HEK293 (cell line): ENCODE measurements at regions not wholly inside any gene's neighbourhood (a gene's known extent, or its start where the extent isn't known, plus 50 kb on each side); places are given as distances from the start of the nearest gene placed in this dataset.

Experiments used
- CTCF ChIA-PET: fragments of 350-600 bp; formaldehyde crosslinking; extraction: SDS; loops from one replicate; lab custom pipeline; 2021; ENCODE audit warnings: antibody characterized with exemption; lab: Yijun Ruan, JAX
- POLR2A ChIA-PET: fragments of 300-600 bp; formaldehyde crosslinking; extraction: SDS; loops from one replicate; lab custom pipeline; 2020; ENCODE audit warnings: antibody characterized with exemption, inconsistent platforms; lab: Yijun Ruan, JAX
- H3K27ac ChIP-seq: fragments of 200-500 bp; sonication (Bioruptor generic); 2 replicates; pipeline ENCODE4 v1.5.1; 2014; ENCODE audit warnings: low read depth, low read length, control low read depth, inconsistent platforms; ENCODE audit errors: extremely low read depth
- H3K36me3 ChIP-seq, 2 experiments: fragments of 200-500 bp in 1 of 2; sonication (Bioruptor generic) in 1 of 2; 1 replicate in 1 of 2; 2 replicates in 1 of 2; pipeline ENCODE4 v1.5.1; 2014 to 2017; ENCODE audit warnings: inconsistent platforms in 2 of 2, low read length in 2 of 2; ENCODE audit not compliant: control insufficient read depth in 2 of 2, insufficient read depth in 1 of 2
- H3K4me1 ChIP-seq: fragments of 200-500 bp; sonication (Bioruptor generic); 2 replicates; pipeline ENCODE4 v1.5.1; 2014; ENCODE audit warnings: mild to moderate bottlenecking, low read length, inconsistent platforms; ENCODE audit not compliant: control insufficient read depth, insufficient read depth
- H3K4me3 ChIP-seq: 2 replicates; pipeline ENCODE4 v1.5.1; 2011; ENCODE audit warnings: low read depth, mild to moderate bottlenecking, control low read depth, low read length, moderate library complexity
- H3K9me3 ChIP-seq: fragments of 200-500 bp; sonication (Bioruptor generic); 2 replicates; pipeline ENCODE4 v1.5.1; 2014; ENCODE audit warnings: low read depth, low read length, inconsistent platforms; ENCODE audit not compliant: control insufficient read depth, insufficient read depth
- EGR2 ChIP-seq: fragments of 450-650 bp; formaldehyde crosslinking; IDR thresholded peaks from 2 replicates; pipeline ENCODE4 v1.5.1; 2016; ENCODE audit warnings: low read depth, missing biosample characterization, missing genetic modification characterization
- IKZF3 ChIP-seq: fragments of 450-650 bp; IDR thresholded peaks from 2 replicates; pipeline ENCODE4 v1.5.0; 2018; ENCODE audit warnings: missing biosample characterization, mild to moderate bottlenecking, missing genetic modification characterization, moderate library complexity
- MYNN ChIP-seq: fragments of 450-650 bp; formaldehyde crosslinking; IDR thresholded peaks from 2 replicates; pipeline ENCODE4 v1.5.1; 2016; ENCODE audit warnings: missing biosample characterization, missing genetic modification characterization, borderline replicate concordance
- OVOL3 ChIP-seq: fragments of 450-650 bp; formaldehyde crosslinking; IDR thresholded peaks from 2 replicates; pipeline ENCODE4 v1.5.1; 2016; ENCODE audit warnings: missing biosample characterization, missing genetic modification characterization
- PATZ1 ChIP-seq: fragments of 450-650 bp; formaldehyde crosslinking; IDR thresholded peaks from 2 replicates; pipeline ENCODE4 v1.5.1; 2016; ENCODE audit warnings: missing biosample characterization, missing genetic modification characterization
- PRDM6 ChIP-seq: fragments of 450-650 bp; formaldehyde crosslinking; IDR thresholded peaks from 2 replicates; pipeline ENCODE4 v1.5.1; 2017; ENCODE audit warnings: missing biosample characterization, missing genetic modification characterization
- REPIN1 ChIP-seq: fragments of 450-650 bp; formaldehyde crosslinking; IDR thresholded peaks from 2 replicates; pipeline ENCODE4 v1.5.1; 2017; ENCODE audit warnings: missing biosample characterization, missing genetic modification characterization, low read depth
- ZNF132 ChIP-seq: fragments of 450-650 bp; formaldehyde crosslinking; IDR thresholded peaks from 2 replicates; pipeline ENCODE4 v1.5.1; 2017; ENCODE audit warnings: missing biosample characterization, missing genetic modification characterization, borderline replicate concordance
- ZNF133 ChIP-seq: fragments of 450-650 bp; formaldehyde crosslinking; IDR thresholded peaks from 2 replicates; pipeline ENCODE4 v1.5.1; 2016; ENCODE audit warnings: missing biosample characterization, missing genetic modification characterization
- ZNF175 ChIP-seq: fragments of 450-650 bp; formaldehyde crosslinking; IDR thresholded peaks from 2 replicates; pipeline ENCODE4 v1.5.1; 2016; ENCODE audit warnings: missing biosample characterization, missing genetic modification characterization
- ZNF211 ChIP-seq: fragments of 450-650 bp; formaldehyde crosslinking; IDR thresholded peaks from 2 replicates; pipeline ENCODE4 v1.5.1; 2016; ENCODE audit warnings: low read depth, missing biosample characterization, missing genetic modification characterization
- ZNF23 ChIP-seq: fragments of 450-650 bp; formaldehyde crosslinking; IDR thresholded peaks from 2 replicates; pipeline ENCODE4 v1.5.1; 2016; ENCODE audit warnings: missing biosample characterization, missing genetic modification characterization, borderline replicate concordance
- ZNF24 ChIP-seq: fragments of 450-650 bp; formaldehyde crosslinking; IDR thresholded peaks from 2 replicates; pipeline ENCODE4 v1.5.1; 2016; ENCODE audit warnings: missing biosample characterization, missing genetic modification characterization
- ZNF324 ChIP-seq: fragments of 450-650 bp; formaldehyde crosslinking; IDR thresholded peaks from 2 replicates; pipeline ENCODE4 v1.5.1; 2016; ENCODE audit warnings: missing biosample characterization, missing genetic modification characterization
- ZNF350 ChIP-seq: fragments of 450-650 bp; formaldehyde crosslinking; IDR thresholded peaks from 2 replicates; pipeline ENCODE4 v1.5.0; 2017; ENCODE audit warnings: missing biosample characterization, mild to moderate bottlenecking, missing genetic modification characterization
- ZNF362 ChIP-seq: fragments of 450-650 bp; formaldehyde crosslinking; IDR thresholded peaks from 2 replicates; pipeline ENCODE4 v1.5.1; 2016; ENCODE audit warnings: missing biosample characterization, missing genetic modification characterization
- ZNF561 ChIP-seq: fragments of 450-650 bp; IDR thresholded peaks from 2 replicates; pipeline ENCODE4 v1.5.1; 2018; ENCODE audit warnings: missing biosample characterization, missing genetic modification characterization, borderline replicate concordance
- ZNF626 ChIP-seq: fragments of 450-650 bp; sonication (Bioruptor Pico); formaldehyde crosslinking; IDR thresholded peaks from 2 replicates; pipeline ENCODE4 v1.5.1; 2018; ENCODE audit warnings: missing biosample characterization, missing genetic modification characterization, inconsistent platforms
- ZNF704 ChIP-seq: fragments of 450-650 bp; formaldehyde crosslinking; IDR thresholded peaks from 2 replicates; pipeline ENCODE4 v1.5.1; 2016; ENCODE audit warnings: missing biosample characterization, missing genetic modification characterization
- ZNF791 ChIP-seq: fragments of 450-650 bp; formaldehyde crosslinking; IDR thresholded peaks from 2 replicates; pipeline ENCODE4 v1.5.1; 2016; ENCODE audit warnings: missing biosample characterization, missing genetic modification characterization
- ZNF830 ChIP-seq: fragments of 450-650 bp; IDR thresholded peaks from 2 replicates; pipeline ENCODE4 v1.5.0; 2018; ENCODE audit warnings: missing biosample characterization, missing genetic modification characterization, low read depth, mild to moderate bottlenecking, moderate library complexity
- TF ChIP-seq, protein P1 (sequence below): fragments of 450-650 bp; formaldehyde crosslinking; IDR thresholded peaks from 2 replicates; pipeline ENCODE4 v1.5.1; 2016; ENCODE audit warnings: missing biosample characterization, missing genetic modification characterization
- TF ChIP-seq, protein P2 (sequence below): fragments of 450-650 bp; formaldehyde crosslinking; IDR thresholded peaks from 2 replicates; pipeline ENCODE4 v1.5.1; 2016; ENCODE audit warnings: missing biosample characterization, missing genetic modification characterization
- TF ChIP-seq, protein P3 (sequence below): fragments of 450-650 bp; formaldehyde crosslinking; IDR thresholded peaks from 2 replicates; pipeline ENCODE4 v1.5.1; 2016; ENCODE audit warnings: missing biosample characterization, missing genetic modification characterization

DNA sequence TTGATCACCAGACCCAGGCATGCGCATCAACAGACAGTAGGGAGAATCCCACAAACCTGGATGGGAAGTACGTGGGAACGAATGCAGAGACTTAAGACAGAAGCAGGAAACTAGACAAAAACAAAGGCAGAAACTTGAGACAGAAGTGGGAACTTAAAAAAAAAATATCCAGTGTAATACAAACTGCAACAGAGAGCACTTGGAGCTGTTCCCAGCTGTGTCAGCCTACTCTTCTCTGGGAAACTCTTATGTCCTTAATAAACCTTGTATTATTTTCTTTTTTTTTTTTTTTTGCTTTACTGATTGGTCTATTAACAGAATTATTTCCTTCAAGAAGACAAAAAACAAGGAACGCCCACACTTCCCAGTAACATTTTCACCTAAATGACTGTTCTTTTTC is 1818.1 kb upstream of the RAG2 start:
- no peaks in the 10 kb centered on the region for H3K4me1 ChIP-seq
- no peak overlapping the region for H3K4me3 ChIP-seq
- POLR2A ChIA-PET = no interaction called here
- no peak for TF ChIP-seq ZNF561 (tag by site-specific recombination)
- no peak for TF ChIP-seq ZNF324
- no peak for TF ChIP-seq MYNN
- no peak for TF ChIP-seq ZNF362 (tag by site-specific recombination)
- TF ChIP-seq EGR2 (tag by site-specific recombination) = no peak
- no peak for TF ChIP-seq ZNF350 (tag by site-specific recombination)
- no peak for TF ChIP-seq PATZ1 (tag by site-specific recombination)
- TF ChIP-seq ZNF24 (tag by site-specific recombination) = no peak
- no peak for TF ChIP-seq IKZF3
- no peak for TF ChIP-seq ZNF791 (tag by site-specific recombination)
- no peak for TF ChIP-seq ZNF830 (tag by site-specific recombination)
- TF ChIP-seq ZNF704 (tag by site-specific recombination) = no peak
- TF ChIP-seq ZNF133 (tag by site-specific recombination) = no peak
- TF ChIP-seq ZNF23 (tag by site-specific recombination) = no peak
- TF ChIP-seq, protein P1, sequence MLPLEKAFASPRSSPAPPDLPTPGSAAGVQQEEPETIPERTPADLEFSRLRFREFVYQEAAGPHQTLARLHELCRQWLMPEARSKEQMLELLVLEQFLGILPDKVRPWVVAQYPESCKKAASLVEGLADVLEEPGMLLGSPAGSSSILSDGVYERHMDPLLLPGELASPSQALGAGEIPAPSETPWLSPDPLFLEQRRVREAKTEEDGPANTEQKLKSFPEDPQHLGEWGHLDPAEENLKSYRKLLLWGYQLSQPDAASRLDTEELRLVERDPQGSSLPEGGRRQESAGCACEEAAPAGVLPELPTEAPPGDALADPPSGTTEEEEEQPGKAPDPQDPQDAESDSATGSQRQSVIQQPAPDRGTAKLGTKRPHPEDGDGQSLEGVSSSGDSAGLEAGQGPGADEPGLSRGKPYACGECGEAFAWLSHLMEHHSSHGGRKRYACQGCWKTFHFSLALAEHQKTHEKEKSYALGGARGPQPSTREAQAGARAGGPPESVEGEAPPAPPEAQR (tag by site-specific recombination) = no peak
- H3K36me3 ChIP-seq = no peaks in the 10 kb centered on the region
- CTCF ChIA-PET = no interaction called here
- no peaks in the 10 kb centered on the region for H3K9me3 ChIP-seq
- no peak overlapping the region for H3K27ac ChIP-seq

- Histone ChIP-seq H3K4me3 (no peak overlapping the region), H3K4me1 (no peaks in the 10 kb centered on the region), H3K9me3 (no peaks in the 10 kb centered on the region), H3K27ac (no peak overlapping the region)
- CTCF ChIA-PET = interaction anchor here (0.7 to 1.1 kb wide), 2 partner anchors 16 to 72 kb away, joined by 4 read pairs; no protein-coding TSS in a partner anchor
- TF ChIP-seq ZNF175 (tag by site-specific recombination) = no peak
- no peak for TF ChIP-seq ZNF626
- TF ChIP-seq, protein P2, sequence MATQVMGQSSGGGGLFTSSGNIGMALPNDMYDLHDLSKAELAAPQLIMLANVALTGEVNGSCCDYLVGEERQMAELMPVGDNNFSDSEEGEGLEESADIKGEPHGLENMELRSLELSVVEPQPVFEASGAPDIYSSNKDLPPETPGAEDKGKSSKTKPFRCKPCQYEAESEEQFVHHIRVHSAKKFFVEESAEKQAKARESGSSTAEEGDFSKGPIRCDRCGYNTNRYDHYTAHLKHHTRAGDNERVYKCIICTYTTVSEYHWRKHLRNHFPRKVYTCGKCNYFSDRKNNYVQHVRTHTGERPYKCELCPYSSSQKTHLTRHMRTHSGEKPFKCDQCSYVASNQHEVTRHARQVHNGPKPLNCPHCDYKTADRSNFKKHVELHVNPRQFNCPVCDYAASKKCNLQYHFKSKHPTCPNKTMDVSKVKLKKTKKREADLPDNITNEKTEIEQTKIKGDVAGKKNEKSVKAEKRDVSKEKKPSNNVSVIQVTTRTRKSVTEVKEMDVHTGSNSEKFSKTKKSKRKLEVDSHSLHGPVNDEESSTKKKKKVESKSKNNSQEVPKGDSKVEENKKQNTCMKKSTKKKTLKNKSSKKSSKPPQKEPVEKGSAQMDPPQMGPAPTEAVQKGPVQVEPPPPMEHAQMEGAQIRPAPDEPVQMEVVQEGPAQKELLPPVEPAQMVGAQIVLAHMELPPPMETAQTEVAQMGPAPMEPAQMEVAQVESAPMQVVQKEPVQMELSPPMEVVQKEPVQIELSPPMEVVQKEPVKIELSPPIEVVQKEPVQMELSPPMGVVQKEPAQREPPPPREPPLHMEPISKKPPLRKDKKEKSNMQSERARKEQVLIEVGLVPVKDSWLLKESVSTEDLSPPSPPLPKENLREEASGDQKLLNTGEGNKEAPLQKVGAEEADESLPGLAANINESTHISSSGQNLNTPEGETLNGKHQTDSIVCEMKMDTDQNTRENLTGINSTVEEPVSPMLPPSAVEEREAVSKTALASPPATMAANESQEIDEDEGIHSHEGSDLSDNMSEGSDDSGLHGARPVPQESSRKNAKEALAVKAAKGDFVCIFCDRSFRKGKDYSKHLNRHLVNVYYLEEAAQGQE = no peak
- TF ChIP-seq, protein P3, sequence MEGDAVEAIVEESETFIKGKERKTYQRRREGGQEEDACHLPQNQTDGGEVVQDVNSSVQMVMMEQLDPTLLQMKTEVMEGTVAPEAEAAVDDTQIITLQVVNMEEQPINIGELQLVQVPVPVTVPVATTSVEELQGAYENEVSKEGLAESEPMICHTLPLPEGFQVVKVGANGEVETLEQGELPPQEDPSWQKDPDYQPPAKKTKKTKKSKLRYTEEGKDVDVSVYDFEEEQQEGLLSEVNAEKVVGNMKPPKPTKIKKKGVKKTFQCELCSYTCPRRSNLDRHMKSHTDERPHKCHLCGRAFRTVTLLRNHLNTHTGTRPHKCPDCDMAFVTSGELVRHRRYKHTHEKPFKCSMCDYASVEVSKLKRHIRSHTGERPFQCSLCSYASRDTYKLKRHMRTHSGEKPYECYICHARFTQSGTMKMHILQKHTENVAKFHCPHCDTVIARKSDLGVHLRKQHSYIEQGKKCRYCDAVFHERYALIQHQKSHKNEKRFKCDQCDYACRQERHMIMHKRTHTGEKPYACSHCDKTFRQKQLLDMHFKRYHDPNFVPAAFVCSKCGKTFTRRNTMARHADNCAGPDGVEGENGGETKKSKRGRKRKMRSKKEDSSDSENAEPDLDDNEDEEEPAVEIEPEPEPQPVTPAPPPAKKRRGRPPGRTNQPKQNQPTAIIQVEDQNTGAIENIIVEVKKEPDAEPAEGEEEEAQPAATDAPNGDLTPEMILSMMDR (tag by site-specific recombination) = no peak
- TF ChIP-seq OVOL3 (tag by site-specific recombination) = no peak
- TF ChIP-seq ZNF132 (tag by site-specific recombination) = no peak
- no peak for TF ChIP-seq PRDM6
- TF ChIP-seq REPIN1 (tag by site-specific recombination) = no peak
- no peak for TF ChIP-seq ZNF211 (tag by site-specific recombination)
- TF ChIP-seq, all 188 proteins: peak for 0
- H3K36me3 ChIP-seq = no peaks in the 10 kb centered on the region
- POLR2A ChIA-PET = no interaction called here
Measured at GRCh38 chr11:38411149-38411548, 1813.1 kb upstream of the RAG2 start.
